Non-pigmented ciliary epithelial cell (primary cell): ENCODE measurements at regions not wholly inside any gene's neighbourhood (a gene's known extent, or its start where the extent isn't known, plus 50 kb on each side); places are given as distances from the start of the nearest gene placed in this dataset.
"Not testable (repeated sequence)": the region's sequence is repeated elsewhere in the genome, so short reads cannot be mapped to it uniquely, and the experiment has no call there.

Source experiments
- DNase-seq: peaks from one replicate; pipeline ENCODE4 v3.0.0-alpha.2; 2010; ENCODE audit warnings: low read depth

- no peak for DNase-seq
Measured at GRCh38 chr7:152502813-152503790, 67.3 kb upstream of the KMT2C start.

- DNase-seq, result no peak
Measured at GRCh38 chr7:152501506-152501905, 65.7 kb upstream of the KMT2C start.

DNA sequence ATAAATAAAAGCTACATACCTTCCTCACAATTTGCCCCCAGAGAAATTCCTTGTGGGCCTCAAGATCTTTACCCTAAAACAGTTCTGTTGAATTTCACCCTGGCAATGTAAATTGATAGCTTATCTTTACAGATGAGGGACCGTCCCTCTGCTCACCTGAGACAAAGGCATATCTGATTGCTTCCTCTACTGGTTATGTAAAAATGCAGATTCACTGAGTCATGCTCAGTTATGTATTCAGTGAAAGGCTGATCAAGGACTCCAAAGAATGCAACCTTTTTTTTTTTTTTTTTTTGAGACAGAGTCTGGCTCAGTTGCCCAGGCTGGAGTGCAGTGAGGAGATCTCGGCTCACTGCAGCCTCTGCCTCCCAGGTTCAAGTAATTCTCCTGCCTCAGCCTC lies 64.2 kb upstream of the KMT2C start:
- DNase-seq, result not testable (repeated sequence)

DNA sequence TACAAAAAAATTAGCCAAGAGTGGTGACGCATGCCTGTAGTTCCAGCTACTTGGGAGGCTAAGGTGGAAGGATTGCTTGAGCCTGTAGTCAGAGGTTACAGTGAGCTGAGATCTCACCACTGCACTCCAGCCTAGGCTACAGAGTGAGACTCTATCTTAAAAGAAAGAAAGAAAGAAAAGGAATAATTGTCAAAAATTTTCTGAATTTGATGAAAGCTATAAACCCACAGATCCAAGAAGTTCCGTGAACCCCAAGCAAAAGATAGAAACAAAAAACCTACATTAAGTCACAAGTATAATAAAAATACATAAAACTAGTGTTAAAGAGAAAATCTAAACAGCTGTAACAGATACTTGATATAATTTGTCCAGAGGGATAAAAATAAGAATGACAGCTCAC lies 60.1 kb upstream of the KMT2C start:
- no peak for DNase-seq

- no peak for DNase-seq
Measured at GRCh38 chr7:152492952-152493351, 57.1 kb upstream of the KMT2C start.

DNA sequence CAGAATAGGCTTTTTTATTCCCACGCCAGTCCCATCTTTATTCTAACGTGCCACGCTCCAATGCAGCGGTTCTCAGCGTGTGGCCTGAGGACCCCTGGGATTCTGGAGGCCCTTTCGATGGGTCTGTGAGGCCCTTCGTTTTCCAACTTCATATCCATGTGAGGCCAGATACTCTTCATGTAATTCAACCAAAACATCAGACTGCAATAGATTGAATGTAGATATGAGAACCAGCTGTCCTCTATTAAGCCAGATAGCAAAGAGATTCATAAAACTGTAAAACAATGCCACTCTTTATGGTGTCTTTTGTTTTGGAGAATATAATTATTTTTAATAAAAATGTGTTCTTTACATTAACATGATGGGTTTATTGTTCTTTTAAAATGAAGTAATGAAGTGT lies 53.2 kb upstream of the KMT2C start:
- DNase-seq, result no peak

- DNase-seq, result no peak
Measured at GRCh38 chr7:152486968-152487367, 51.2 kb upstream of the KMT2C start.

DNA sequence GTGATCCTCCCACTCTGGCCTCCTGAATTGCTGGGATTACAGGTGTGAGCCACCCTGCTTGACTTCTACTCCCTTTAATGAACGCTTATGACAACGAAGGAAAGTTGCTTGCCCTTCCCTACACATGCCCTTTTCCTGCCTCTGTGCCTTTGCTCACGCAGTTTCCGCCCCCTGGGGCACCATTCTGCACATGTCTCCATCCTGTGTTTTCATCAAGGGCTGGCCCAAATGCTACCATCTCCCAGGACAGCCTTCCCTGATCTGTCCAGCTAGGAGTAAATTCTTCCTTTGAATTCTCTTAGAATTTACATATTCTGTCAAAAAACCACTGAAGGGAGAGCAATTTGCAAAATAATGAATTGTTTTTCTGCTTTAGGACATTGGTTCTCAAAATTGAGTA lies 50.0 kb upstream of the KMT2C start:
- no peak for DNase-seq
